UCSD-AML1 (cell line): ENCODE measurements at regions not wholly inside any gene's neighbourhood (a gene's known extent, or its start where the extent isn't known, plus 50 kb on each side); places are given as distances from the start of the nearest gene placed in this dataset.
"Not testable (repeated sequence)": the region's sequence is repeated elsewhere in the genome, so short reads cannot be mapped to it uniquely, and the experiment has no call there.

Experiments
- DNase-seq: peaks from one replicate; lab custom pipeline; 2025; ENCODE audit not compliant: unreplicated experiment; lab: John Stamatoyannopoulos, UW

DNA sequence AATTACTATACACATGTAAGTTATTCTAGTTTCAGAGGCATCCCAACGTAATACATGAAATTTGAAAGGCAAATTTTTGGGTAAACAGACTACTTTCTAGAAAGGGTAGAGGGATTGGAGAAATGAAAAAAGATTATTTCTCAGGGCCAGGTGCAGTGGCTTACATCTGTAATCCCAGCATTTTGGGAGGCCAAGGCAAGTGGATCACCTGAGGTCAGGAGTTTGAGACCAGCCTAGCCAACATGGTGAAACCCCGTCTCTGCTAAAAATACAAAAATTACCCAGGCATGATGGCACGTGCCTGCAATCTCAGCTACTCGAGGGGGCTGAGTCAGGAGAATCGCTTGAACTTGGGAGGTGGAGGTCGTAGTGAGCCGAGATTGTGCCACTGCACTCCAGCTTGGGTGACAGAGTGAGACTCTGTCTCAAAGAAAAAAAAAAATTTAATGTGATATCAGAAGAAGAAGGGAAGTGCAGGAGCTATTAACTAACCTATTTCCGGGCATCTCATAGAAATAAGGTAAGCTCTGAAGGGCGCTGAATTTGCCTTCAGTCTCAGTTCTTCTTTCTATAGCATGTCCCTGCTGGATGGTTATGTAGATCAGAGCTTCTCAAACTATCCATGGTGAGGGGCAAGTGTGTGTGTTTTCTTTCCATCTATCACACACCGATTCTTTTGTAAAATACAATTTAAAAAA is 100.3 kb upstream of the MTHFD1L start:
- no peak for DNase-seq

DNA sequence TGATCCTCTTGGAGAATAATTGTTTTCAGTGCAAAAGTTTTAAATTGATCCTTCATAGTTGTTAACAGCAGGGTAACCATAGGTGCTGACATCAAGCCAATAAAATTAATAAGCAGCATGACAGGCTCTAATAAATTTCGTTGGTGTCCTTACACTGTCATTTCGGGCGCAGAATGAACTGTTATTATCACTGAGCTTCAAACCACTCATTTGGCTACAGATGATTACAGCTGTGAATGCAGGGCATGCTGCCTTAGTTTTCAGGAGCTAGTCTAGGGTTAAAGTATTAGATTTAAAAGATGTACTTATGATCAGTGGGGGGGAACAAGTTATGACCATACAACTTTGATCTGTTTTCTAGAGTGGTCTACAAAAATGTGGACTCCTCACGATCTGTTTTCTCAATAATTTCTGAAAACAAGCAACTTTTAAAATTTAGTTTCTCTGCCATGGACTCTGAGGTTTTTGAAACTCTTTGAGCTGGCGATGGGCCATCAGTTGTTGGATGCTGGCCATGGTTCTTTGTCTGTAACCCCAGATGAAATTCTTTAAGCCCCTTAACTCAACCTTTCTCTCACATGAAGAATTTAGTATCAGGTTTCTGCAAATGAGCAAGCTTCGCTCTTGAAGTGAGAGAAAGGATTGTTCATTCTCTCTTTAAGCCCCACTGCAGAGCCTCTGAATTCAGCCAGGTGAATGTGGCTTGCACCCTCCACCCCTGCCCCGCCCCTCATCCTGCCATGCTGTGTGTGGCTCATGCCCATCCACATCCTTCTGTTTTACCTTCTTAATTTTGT is 99.1 kb upstream of the MTHFD1L start:
- DNase-seq = no peak

DNA sequence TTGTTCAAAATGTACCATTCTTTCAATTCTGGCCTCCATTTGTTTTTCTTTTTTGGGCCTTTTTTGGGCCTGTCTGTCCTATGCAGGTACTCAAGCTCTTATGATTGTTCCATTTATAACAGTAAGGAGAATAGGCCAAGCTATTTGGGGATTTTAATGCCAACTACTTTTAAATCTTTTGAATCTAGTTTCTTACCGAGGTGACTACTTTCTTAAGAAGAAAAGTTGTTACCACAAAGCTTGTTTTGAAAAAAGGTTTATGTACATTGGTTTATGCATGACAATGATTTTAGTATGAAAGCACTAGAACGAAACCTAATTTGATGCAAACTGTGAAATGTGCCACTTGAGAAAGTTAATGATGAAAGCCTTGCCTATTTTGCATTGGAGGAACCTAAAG is 98.3 kb upstream of the MTHFD1L start:
- no peak for DNase-seq

DNA sequence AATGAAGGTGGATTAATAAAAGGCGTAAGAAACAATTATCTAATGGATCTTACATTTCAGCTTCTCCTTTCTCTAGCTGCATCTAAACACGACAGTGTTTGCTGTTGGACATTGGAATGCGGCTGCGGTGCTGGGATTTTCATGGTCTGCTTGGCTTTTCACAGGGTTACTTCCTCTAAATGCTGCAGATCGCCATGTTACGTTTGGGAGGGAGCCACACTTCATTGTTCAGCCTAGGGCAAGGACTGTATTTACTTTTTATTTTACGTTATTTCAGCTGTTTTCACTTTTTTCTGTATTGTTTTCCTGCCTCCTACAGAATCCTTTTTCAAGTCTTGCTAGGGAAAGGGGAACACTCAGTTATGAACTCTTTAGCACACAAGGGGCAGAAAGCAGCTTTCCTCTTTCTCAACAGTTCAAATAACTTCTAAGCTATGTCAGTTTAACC is 97.9 kb upstream of the MTHFD1L start:
- no peak for DNase-seq

DNA sequence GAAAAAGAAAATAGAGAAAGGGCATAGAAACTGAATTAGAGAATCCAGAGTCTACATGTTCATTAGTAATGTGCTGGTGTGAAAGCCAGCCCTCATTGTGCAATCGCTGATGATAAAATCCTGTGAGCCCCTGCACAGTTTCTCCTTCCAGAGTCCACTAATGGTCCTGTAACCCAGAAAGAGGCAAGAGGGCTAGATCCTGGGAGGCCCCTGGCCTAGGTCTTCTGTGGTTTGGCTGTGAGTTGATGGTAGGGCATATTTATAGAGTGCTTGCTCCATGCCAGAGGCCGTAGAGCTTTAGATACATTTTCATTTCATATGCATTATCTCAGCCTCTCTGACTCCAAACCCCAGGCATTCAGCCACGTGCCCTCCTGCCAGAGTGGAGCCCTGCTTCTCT is 94.9 kb upstream of the MTHFD1L start:
- DNase-seq = no peak

DNA sequence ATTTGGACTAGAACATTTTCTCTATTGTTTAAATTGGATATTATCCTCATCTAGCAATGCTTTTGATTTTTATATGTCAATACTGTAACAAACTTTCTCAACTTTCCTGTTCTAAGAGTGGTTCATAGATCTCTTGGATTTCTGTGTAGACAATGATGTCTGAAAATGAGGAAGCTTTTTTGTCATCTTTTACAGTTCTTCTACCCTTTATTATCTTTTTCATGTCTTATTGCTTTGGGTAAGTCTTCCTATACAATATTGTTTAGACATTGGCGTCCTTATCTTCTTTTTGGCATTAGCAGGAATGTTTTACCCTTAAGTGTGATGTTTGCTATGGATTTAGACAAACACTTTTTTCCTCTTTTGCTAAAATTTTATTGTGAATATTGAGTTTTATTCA is 91.5 kb upstream of the MTHFD1L start:
- no peak for DNase-seq

DNA sequence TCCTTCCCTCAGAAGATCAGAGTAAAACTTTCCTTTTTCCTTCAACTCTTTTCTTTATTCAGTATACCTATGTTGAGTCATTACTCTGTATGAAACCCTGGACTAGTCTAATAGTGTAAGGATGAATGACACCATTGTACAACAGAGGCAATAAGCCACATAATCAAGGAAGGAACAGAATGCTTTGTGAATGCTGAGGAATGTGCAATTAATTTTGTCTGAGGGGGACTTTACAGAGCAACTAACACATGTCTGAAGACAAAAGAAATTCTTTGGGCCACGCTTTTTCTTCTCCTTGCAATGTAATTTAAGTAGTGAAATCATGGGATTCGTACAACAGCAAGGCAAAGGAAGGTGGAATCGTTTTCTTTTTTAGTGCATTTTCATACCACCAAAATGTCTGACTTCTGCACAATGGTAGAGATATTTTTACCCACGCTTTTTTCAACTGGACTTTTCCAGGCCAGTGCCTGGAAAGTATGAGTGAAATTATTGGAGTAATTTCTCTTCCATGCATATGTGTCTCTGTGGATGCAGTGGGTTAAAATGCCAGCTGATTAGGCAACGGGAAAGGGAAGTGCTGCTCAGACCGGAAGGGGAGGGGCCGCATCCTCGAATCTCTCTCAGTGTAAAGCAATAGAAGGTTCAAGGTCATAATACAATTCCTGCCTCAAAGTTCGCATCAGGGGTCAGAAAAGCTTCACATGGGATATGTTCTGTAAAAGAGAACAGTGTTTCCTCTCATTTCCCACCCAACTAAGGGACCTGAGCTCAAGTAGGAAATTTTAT is 89.9 kb upstream of the MTHFD1L start:
- peak; percentile 13 for DNase-seq

DNA sequence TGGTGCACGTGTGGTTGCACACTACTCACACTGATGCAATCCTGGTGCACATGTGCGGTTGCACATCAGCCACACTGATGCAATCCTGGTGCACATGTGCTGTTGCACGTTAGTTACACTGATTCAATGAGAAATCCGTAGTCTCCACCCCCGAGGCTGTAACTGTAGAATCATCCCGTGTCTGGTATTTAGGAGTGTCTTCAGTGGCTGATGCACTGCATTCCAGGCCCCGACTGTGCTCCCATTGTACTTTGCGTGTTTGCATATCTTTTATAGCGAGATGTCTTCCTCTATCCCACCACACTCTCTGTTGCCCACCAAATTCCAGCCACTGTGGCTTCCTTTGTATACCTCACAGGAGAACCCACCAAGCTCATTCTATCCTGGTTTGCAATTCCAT is 87.8 kb upstream of the MTHFD1L start:
- no peak for DNase-seq

DNA sequence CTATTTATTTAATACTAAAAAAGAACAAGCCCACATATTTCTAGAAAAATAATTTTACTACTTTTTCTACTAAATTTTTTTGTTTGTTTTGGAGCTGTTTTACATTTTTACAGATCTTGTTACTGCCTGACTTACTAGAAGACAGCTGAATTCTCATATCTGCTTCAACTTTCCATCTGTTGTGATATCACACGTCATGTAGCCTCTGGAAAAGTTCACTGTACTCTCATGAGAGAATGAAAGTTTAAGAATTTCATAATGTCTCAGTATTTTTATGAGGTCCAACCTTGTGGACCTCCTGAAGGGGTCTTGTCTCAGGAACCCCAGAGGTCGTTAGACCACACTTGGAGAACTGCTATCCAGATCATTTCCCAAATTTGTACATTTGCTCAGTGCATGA is 81.7 kb upstream of the MTHFD1L start:
- DNase-seq = no peak

DNA sequence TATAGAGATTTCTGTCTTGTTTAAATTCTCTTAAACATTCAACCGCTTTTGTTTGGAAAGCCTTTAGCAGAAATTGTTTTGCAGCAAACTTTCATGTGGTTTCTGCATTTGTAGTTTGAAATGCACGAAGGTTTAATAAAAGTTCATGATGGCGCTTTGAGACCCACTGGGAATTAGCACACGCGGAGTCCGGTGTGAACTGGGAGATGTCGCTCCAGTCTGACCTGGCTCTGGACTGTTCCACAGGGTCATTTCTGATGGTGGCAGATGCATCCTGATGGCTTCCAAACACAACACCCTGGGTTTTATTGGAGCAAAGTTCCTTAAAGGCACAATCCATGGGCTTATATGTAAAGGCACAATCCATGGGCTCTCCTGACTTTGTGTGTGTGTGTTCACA is 78.1 kb upstream of the MTHFD1L start:
- no peak for DNase-seq

DNA sequence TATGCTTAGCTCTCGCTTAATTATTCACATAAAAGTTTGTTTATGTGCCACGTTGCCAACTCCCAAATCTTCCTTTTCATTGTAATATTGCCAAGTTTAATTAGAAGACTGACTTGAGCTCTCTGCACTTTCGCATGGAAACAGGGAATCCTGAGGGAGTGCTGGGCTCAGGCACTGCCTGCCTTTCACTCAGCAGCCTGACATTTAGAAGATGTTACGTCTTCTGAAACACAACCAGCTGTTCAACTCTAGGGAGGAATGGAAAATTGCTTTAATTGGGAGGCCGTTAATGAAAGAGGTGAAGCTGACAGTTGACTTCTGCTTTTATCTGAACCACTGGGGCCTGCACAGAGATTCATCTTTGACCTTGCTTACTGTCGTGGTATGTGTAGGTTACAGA is 77.4 kb upstream of the MTHFD1L start:
- no peak for DNase-seq

DNA sequence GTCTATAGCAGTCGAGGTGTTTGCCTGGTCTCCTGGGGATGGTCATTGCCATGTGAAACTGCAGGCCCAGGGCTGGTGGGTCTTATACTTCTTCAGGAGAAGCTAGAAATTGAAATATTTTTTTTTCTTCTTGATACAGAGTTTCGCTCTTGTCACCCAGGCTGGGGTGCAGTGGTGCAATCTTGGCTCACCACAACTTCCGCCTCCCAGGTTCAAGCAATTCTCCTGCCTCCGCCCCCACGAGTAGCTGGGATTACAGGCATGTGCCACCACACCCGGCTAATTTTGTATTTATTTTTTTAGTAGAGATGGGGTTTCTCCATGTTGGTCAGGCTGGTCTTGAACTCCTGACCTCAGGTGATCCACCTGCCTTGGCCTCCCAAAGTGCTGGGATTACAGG is 75.6 kb upstream of the MTHFD1L start:
- not testable (repeated sequence) for DNase-seq

DNA sequence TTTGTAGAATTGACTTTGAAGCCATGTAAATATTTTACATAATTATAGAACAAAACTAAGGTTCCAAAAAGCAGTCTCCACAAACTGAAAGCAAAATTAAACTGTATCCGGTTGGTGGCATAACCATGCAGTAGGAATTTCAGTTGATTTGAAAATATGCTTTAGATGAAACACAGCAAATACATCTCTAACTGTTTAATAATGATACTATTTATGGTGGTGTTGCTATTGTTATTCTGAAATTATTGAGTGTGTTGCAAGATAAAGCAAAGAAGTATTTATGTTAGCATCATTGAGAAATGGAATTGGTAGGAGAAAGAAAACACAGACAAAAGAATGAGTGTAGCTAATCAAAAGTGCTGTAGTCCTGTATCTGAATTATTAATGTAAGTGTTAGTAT is 73.8 kb upstream of the MTHFD1L start:
- DNase-seq = no peak

DNA sequence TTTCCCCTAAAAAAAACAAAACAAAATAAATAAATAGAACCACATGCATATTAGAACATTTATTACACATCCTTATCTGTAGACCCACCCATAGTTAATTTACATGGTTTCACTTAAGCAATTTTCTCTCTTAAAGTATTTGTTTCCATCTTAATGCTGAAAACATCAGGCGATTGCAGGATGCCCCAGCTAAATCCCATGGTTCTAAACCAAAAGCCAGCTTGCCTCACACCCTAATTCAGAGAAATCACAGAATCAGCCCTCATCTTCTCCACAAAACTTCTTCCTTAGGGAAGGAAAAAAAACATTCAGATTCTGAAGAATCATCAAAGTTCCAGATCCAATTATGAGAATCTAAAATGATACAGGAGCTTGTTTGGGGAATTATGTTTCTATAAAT is 67.6 kb upstream of the MTHFD1L start:
- DNase-seq = no peak

DNA sequence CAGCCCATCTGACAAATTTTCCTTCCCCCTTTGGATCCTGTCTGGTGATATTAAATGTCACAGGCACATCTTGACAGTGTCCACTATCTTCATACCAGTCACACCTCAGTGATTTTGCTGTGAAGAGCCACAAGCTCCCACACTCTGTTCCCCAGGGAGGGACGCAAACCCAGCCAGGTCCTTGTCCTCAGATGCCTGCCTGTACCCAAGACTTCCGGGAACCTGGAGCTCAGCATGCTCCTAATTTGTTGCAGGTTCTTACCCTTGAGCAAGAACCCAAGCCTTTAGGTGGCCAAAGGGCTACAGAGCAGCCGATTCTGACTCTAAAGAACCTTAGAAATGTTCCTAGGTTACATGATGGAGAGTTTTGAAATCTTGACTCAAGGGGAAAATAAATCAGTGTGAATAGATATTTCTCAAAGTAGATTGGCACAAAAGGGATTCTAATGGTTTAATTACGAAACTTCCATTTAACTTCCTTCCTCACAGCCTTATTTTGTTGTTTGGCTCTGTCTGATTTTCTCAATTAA is 66.2 kb upstream of the MTHFD1L start:
- no peak for DNase-seq

DNA sequence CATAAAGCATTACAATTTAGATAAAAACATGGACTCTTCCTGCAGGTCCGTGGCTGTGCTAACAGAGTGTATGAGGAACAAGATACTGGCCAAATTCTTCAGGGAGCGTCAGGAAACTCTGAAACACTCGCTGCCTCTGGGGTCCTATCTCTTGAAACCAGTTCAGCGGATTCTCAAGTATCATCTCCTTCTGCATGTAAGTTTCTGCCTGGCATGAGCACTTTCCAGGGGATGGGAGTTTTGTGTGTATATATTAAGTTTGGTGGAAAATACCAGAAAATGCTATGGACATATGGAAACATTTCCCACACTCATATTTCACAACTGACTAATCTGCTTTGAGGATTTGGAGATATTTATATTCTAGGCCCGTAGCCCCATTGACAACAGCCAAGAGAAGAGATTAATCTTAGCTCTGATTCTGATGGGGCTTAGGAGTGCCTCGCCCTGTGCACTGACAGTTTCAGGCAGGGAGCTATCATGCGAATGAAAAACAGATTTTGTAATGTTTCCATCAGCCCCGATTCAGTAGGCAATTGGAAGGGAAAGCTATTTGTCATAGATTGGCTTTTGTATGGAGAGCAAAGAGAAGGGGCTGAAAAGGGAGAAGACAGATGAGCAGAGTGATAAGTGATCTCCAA is 64.7 kb upstream of the MTHFD1L start:
- no peak for DNase-seq

DNA sequence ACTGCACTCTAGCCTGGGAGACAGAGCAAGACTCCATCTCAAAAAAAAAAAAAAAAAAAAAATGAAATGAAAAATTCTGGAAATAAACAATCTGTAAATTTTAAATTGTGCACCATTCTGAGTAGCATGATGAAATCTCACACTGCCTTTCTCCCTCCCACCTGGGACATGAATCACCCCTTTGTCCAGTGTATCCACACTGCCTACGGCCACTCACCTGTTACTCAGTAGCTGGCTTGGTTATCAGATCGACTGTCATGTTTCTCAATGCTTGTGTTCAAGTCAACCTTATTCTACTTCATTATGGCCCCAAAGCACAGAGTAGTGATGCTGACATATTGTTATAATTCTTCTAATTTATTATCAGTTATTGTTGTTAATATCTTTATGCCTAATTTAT is 58.7 kb upstream of the MTHFD1L start:
- DNase-seq = no peak

DNA sequence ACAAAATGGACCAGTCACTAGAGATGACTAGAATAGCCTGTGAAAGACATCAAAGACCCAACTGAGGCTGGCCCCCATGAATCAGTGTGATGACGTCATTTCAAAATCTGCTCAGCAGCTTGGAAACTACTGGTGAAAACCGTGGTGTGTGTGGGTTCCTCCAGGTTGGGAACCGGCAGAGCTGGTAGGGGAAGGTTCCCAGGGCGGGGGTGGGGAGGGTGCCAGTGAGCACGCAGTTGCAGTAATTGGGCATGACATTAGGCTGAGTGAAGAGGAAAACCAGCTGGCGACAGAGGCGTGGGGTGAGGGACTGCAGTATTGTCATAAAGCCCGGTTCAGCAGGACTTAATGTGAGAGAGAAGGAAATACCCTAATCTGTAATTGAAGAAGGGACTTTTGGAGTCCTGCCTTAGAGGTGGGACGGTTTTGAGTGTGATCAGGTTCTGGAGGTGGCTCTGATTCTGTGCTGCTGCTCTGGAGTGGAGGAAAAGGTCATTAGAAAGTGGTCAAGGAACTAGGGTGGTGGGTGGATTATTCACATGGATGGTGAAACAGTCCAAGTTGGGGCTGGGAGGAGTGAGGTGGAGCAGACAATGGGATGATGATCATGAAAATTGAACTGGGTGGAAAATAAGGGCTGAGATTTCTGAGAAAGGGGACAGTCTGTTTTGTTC is 52.0 kb upstream of the MTHFD1L start:
- no peak for DNase-seq

DNA sequence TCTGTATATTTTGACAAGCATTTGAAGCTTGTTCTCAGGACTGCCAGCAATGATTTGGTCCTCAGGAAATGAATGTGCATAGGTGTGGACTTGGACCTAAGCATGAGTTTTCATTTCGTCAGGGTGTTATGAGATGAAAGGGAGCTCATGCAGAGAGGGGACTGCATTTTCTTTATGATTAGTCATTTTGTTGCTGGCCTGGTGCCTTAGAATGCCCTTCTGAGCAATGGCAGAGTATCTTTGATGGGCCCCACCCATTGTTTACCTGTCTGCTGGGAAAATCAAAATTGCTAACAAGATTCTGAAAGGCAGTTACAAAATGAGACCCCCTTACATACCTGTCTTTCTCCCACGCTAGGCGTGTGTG is 51.5 kb upstream of the MTHFD1L start:
- DNase-seq = no peak
